ENCODE measurements at regions not wholly inside any gene's neighbourhood (a gene's known extent, or its start where the extent isn't known, plus 50 kb on each side); places are given as distances from the start of the nearest gene placed in this dataset.

- H3K4me1 Mint-ChIP-seq: peaks cover 55% of the 10 kb centered on the region
- Histone ChIP-seq H3K27ac (ENCODE audit: low read depth, low read length) (peak overlapping the region; percentile 63), H3K4me3 (ENCODE audit: low read length) (no peak overlapping the region), H3K9me3 (ENCODE audit: control insufficient read depth, low read length) (no peaks in the 10 kb centered on the region), H3K4me1 (ENCODE audit: control insufficient read depth, insufficient read depth, low read length) (peaks cover 26% of the 10 kb centered on the region), H3K9ac (ENCODE audit: extremely low read depth, low read length, poor library complexity, severe bottlenecking) (no peak overlapping the region), H3K36me3 (ENCODE audit: control insufficient read depth, insufficient read depth, low read length) (no peaks in the 10 kb centered on the region), H3K27me3 (ENCODE audit: control insufficient read depth, insufficient read depth, low read length, poor library complexity, severe bottlenecking) (no peaks in the 10 kb centered on the region)
- no peak overlapping the region for H3K27ac Mint-ChIP-seq
- no peaks in the 10 kb centered on the region for H3K27me3 Mint-ChIP-seq (ENCODE audit: insufficient read depth)
- no peaks in the 10 kb centered on the region for H3K36me3 Mint-ChIP-seq (ENCODE audit: low read depth)
- no peak overlapping the region for H3K4me3 Mint-ChIP-seq
- DNase-seq: no peak
- WGBS, 2 experiments (ENCODE audit: insufficient coverage in 1 of 2, insufficient read length in 1 of 2): 45 to 46% methylated on average over 2 of the region's 2 CpGs
- no peaks in the 10 kb centered on the region for H3K9me3 Mint-ChIP-seq
- TF ChIP-seq CTCF (conservative IDR thresholded peaks at IDR 0.05): no peak
Observed at GRCh38 chr5:124905256-124906130, 159.1 kb upstream of the ZNF608 start.

GRCh38 chr5:124906339-124907097, 160.1 kb upstream of the ZNF608 start:
- Histone ChIP-seq H3K27me3 (ENCODE audit: control insufficient read depth, insufficient read depth, low read length, poor library complexity, severe bottlenecking) (no peaks in the 10 kb centered on the region), H3K4me1 (ENCODE audit: control insufficient read depth, insufficient read depth, low read length) (peaks cover 27% of the 10 kb centered on the region), H3K27ac (ENCODE audit: low read depth, low read length) (peak overlapping the region; percentile 63), H3K9ac (ENCODE audit: extremely low read depth, low read length, poor library complexity, severe bottlenecking) (no peak overlapping the region), H3K9me3 (ENCODE audit: control insufficient read depth, low read length) (no peaks in the 10 kb centered on the region), H3K36me3 (ENCODE audit: control insufficient read depth, insufficient read depth, low read length) (no peaks in the 10 kb centered on the region), H3K4me3 (ENCODE audit: low read length) (no peak overlapping the region)
- Mint-ChIP-seq H3K27me3 (ENCODE audit: insufficient read depth) (no peaks in the 10 kb centered on the region), H3K36me3 (ENCODE audit: low read depth) (no peaks in the 10 kb centered on the region), H3K4me3 (no peak overlapping the region), H3K4me1 (peaks cover 65% of the 10 kb centered on the region), H3K27ac (no peak overlapping the region), H3K9me3 (no peaks in the 10 kb centered on the region)
- TF ChIP-seq CTCF (conservative IDR thresholded peaks at IDR 0.05): no peak
- 35 to 45% methylated on average over 6 of the region's 6 CpGs for WGBS, 2 experiments (ENCODE audit: insufficient coverage in 1 of 2, insufficient read length in 1 of 2)
- DNase-seq: peak; percentile 69

- no peak overlapping the region for H3K9ac ChIP-seq (ENCODE audit: extremely low read depth, low read length, poor library complexity, severe bottlenecking)
- Mint-ChIP-seq H3K36me3 (ENCODE audit: low read depth) (no peaks in the 10 kb centered on the region), H3K4me1 (peaks cover 62% of the 10 kb centered on the region), H3K4me3 (no peak overlapping the region), H3K27ac (no peak overlapping the region), H3K27me3 (ENCODE audit: insufficient read depth) (no peaks in the 10 kb centered on the region), H3K9me3 (no peaks in the 10 kb centered on the region)
- WGBS, 2 experiments (ENCODE audit: insufficient coverage in 1 of 2, insufficient read length in 1 of 2): 90 to 98% methylated on average over 8 to 12 of the region's 12 CpGs
- H3K27ac ChIP-seq (ENCODE audit: low read depth, low read length): peak overlapping the region; percentile 63
- TF ChIP-seq CTCF (conservative IDR thresholded peaks at IDR 0.05): no peak
- H3K4me3 ChIP-seq (ENCODE audit: low read length): no peak overlapping the region
- H3K36me3 ChIP-seq (ENCODE audit: control insufficient read depth, insufficient read depth, low read length): no peaks in the 10 kb centered on the region
- no peak for DNase-seq
- H3K4me1 ChIP-seq (ENCODE audit: control insufficient read depth, insufficient read depth, low read length): peaks cover 27% of the 10 kb centered on the region
- no peaks in the 10 kb centered on the region for H3K9me3 ChIP-seq (ENCODE audit: control insufficient read depth, low read length)
- no peaks in the 10 kb centered on the region for H3K27me3 ChIP-seq (ENCODE audit: control insufficient read depth, insufficient read depth, low read length, poor library complexity, severe bottlenecking)
Observed at GRCh38 chr5:124907098-124907644, 160.7 kb upstream of the ZNF608 start.
